ENCODE measurements at regions not wholly inside any gene's neighbourhood (a gene's known extent, or its start where the extent isn't known, plus 50 kb on each side); places are given as distances from the start of the nearest gene placed in this dataset.

GRCh38 chr9:20015427-20015931 is 226.6 kb upstream of the SLC24A2 start:
- H2AFZ ChIP-seq (replicated peaks; ENCODE audit: low read length, poor library complexity) = no peak overlapping the region
- H2BK120ac ChIP-seq (ENCODE audit: low read depth, low read length) = no peak overlapping the region
- no peaks in the 10 kb centered on the region for H3K79me1 ChIP-seq (ENCODE audit: low read depth in 1 of 2, low read length in 2 of 2)
- H3K4ac ChIP-seq (ENCODE audit: low read depth, low read length) = no peak overlapping the region
- H2BK15ac ChIP-seq (ENCODE audit: low read depth, low read length) = no peak overlapping the region
- H3K9me1 ChIP-seq (ENCODE audit: insufficient read depth, low read length) = no peaks in the 10 kb centered on the region
- no peak overlapping the region for H3K18ac ChIP-seq (ENCODE audit: low read depth, low read length)
- no peaks in the 10 kb centered on the region for H3K36me3 ChIP-seq (ENCODE audit: control insufficient read depth, insufficient read depth, low read length)
- no peak overlapping the region for H3K27ac ChIP-seq (ENCODE audit: insufficient read depth, low read length)
- H3K4me1 ChIP-seq (ENCODE audit: control insufficient read depth, insufficient read depth, low read length) = no peaks in the 10 kb centered on the region
- no TSS peak for BruUV-seq (replicated peaks)
- TF ChIP-seq USF2 (IDR thresholded peaks at IDR 0.05; ENCODE audit: low read depth, low read length) = no peak
- no peak for TF ChIP-seq POLR2A (IDR thresholded peaks at IDR 0.05; ENCODE audit: low read depth, low read length)
- TF ChIP-seq RCOR1 (IDR thresholded peaks at IDR 0.05; ENCODE audit: insufficient replicate concordance, low read length) = no peak
- TF ChIP-seq BHLHE40 (IDR thresholded peaks at IDR 0.05; ENCODE audit: low read depth, low read length) = no peak
- TF ChIP-seq CTCF (conservative IDR thresholded peaks at IDR 0.05; ENCODE audit: low read depth, low read length) = no peak
- TF ChIP-seq RAD21 (IDR thresholded peaks at IDR 0.05; ENCODE audit: low read length) = no peak
- TF ChIP-seq FOS (IDR thresholded peaks at IDR 0.05; ENCODE audit: low read depth, low read length) = no peak
- no peak for TF ChIP-seq CEBPB (IDR thresholded peaks at IDR 0.05; ENCODE audit: low read depth, low read length)
- no peak for TF ChIP-seq NFE2L2 (IDR thresholded peaks at IDR 0.05; ENCODE audit: low read depth, low read length)
- no peak for TF ChIP-seq SMC3 (IDR thresholded peaks at IDR 0.05; ENCODE audit: low read depth, low read length)
- TF ChIP-seq ELK1 (IDR thresholded peaks at IDR 0.05; ENCODE audit: borderline replicate concordance, low read depth, low read length) = no peak
- TF ChIP-seq MAFK (IDR thresholded peaks at IDR 0.05; ENCODE audit: low read depth, low read length) = no peak
- TF ChIP-seq MAZ (IDR thresholded peaks at IDR 0.05; ENCODE audit: borderline replicate concordance, low read depth, low read length) = no peak
- no peak for TF ChIP-seq MXI1 (IDR thresholded peaks at IDR 0.05; ENCODE audit: borderline replicate concordance, low read depth, low read length)
- TF ChIP-seq CHD1 (IDR thresholded peaks at IDR 0.05; ENCODE audit: low read depth, low read length) = no peak
- no peak for TF ChIP-seq RFX5 (IDR thresholded peaks at IDR 0.05; ENCODE audit: low read depth, low read length)
- no peak overlapping the region for H3K4me2 ChIP-seq (ENCODE audit: low read depth, low read length)
- H2AK5ac ChIP-seq (ENCODE audit: low read depth, low read length) = no peak overlapping the region
- H2AK9ac ChIP-seq (replicated peaks; ENCODE audit: low read depth, low read length, poor library complexity) = no peak overlapping the region
- CTCF ChIA-PET = no interaction called here
- H4K20me1 ChIP-seq (ENCODE audit: insufficient read depth, low read length) = no peaks in the 10 kb centered on the region
- in situ Hi-C loops (cut with MboI; ENCODE audit: low sequenced_read_pairs) (no loop called here), intact Hi-C loops (cut with micrococcal nuclease) (no loop called here), dilution Hi-C loops (cut with HindIII; ENCODE audit: low sequenced_read_pairs, unreplicated experiment) (no loop called here)
- H3K23ac ChIP-seq (ENCODE audit: low read depth, low read length) = no peak overlapping the region
- no peak for ATAC-seq (ENCODE audit: low read depth)
- H4K8ac ChIP-seq (ENCODE audit: low read depth in 2 of 2, low read length in 2 of 2) = no peak overlapping the region
- H2BK20ac ChIP-seq (ENCODE audit: low read depth, low read length) = no peak overlapping the region
- no peak overlapping the region for H2BK5ac ChIP-seq (ENCODE audit: low read depth, low read length, poor library complexity, severe bottlenecking)
- no peak overlapping the region for H3K9ac ChIP-seq (ENCODE audit: low read depth, low read length)
- no peak for DNase-seq
- H3K14ac ChIP-seq (replicated peaks; ENCODE audit: low read depth, low read length) = no peak overlapping the region
- H4K5ac ChIP-seq (ENCODE audit: low read depth, low read length) = no peak overlapping the region
- H3K27me3 ChIP-seq (ENCODE audit: control insufficient read depth, insufficient read depth, low read length) = no peaks in the 10 kb centered on the region
- H3K56ac ChIP-seq (ENCODE audit: extremely low read depth, insufficient read depth, low read length) = no peak overlapping the region
- H4K91ac ChIP-seq (ENCODE audit: insufficient read depth, low read depth, low read length) = no peak overlapping the region
- no CpG with 5 or more reads among the region's 2 CpGs for WGBS, 2 experiments (ENCODE audit: extremely low coverage in 2 of 2, insufficient read length in 1 of 2)
- H3K4me3 ChIP-seq (ENCODE audit: insufficient read depth, low read depth, low read length) = no peak overlapping the region
- no peaks in the 10 kb centered on the region for H3K9me3 ChIP-seq (ENCODE audit: control insufficient read depth, insufficient read depth, low read length)
- POLR2A ChIA-PET (ENCODE audit: unreplicated experiment) = no interaction called here
